ENCODE measurements at regions not wholly inside any gene's neighbourhood (a gene's known extent, or its start where the extent isn't known, plus 50 kb on each side); places are given as distances from the start of the nearest gene placed in this dataset.
"Not testable (repeated sequence)": the region's sequence is repeated elsewhere in the genome, so short reads cannot be mapped to it uniquely, and the experiment has no call there.

DNA sequence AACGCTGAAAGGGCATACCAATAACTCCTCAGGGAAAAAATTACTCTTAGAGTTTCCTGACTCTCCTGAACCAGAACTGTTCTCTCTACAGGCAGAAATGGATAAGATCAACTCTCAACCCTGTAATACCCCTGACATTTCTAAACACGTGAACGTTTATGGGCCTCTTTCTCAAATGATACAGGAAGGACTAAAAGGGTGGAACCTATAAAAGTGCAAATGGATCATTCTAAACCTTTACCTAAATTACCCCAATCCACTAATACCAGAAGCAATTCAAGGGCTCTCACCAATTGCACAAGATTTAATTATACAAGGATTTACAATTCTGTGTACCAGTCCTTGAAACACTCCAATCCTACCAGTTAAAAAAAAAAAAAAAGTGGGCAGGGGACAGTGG is 98.0 kb upstream of the FAM174B start:
- no peak for DNase-seq (ENCODE audit: low read depth in 2 of 2)

DNA sequence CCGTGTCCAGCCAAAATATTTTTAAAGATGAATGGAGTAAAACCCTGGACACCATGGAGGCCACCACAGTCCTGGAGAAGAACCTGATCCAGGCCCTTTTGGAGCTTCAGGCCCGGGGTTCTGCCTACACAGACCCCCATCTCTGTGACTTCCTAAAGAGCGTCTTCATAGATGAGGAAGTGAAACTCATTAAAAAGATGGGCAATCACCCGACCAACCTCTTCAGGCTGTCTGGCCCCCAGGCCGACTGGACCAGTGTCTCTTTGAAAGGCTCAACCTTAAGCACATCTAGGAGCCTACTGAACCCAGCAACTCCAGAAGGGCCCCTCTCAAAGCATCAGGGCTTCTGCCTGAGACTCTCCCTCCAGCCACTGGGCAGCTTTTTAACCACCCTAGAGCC is 107.9 kb upstream of the FAM174B start:
- no peak for DNase-seq (ENCODE audit: low read depth in 2 of 2)

DNA sequence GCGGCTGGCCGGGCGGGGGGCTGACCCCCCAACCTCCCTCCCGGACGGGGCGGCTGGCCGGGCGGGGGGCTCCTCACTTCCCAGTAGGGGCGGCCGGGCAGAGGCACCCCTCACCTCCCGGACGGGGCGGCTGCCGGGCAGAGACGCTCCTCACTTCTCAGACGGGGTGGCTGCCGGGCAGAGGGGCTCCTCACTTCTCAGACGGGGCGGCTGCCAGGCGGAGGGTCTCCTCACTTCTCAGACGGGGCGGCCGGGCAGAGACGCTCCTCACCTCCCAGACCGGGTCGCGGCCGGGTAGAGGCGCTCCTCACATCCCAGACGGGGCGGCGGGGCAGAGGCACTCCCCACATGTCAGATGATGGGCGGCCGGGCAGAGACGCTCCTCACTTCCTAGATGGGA is 112.6 kb upstream of the FAM174B start:
- not testable (repeated sequence) for DNase-seq (ENCODE audit: low read depth in 2 of 2)

DNA sequence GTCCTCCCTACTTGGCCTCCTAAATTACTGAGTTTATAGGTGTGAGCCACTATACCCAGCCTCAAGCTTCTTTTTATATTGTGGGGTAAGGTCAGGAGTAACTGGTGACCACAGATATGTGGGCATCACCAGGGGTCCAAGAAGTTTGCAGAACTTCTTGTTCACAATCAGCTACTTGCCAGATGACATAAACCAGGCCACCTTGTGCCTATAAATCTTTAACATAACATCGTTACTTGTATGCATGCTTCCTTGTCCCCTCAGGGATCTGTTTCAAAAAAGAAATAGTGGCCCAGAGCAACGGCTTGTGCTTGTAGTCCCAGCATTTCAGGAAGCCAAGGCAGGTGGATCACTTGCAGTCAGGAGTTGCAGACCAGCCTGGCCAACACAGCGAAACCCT is 115.1 kb upstream of the FAM174B start:
- DNase-seq (ENCODE audit: low read depth in 2 of 2) = no peak

DNA sequence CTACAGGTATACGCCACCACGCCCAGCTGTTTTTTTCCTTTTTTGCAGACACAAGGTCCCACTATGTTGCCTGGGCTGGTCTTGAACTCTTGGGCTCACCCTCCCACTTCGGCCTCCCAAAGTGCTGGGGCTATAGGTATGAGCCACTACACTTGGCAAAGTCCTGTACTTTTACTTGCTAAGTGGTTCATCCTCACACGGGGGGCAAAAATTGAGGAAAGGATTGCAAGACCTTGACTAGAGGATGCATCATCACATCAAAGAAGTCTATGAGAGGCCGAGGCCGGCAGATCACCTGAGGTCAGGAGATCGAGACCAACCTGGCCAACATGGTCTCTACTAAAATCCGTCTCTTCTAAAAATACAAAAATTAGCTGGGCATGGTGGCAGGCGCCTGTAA is 116.5 kb upstream of the FAM174B start:
- DNase-seq (ENCODE audit: low read depth in 2 of 2) = no peak

DNA sequence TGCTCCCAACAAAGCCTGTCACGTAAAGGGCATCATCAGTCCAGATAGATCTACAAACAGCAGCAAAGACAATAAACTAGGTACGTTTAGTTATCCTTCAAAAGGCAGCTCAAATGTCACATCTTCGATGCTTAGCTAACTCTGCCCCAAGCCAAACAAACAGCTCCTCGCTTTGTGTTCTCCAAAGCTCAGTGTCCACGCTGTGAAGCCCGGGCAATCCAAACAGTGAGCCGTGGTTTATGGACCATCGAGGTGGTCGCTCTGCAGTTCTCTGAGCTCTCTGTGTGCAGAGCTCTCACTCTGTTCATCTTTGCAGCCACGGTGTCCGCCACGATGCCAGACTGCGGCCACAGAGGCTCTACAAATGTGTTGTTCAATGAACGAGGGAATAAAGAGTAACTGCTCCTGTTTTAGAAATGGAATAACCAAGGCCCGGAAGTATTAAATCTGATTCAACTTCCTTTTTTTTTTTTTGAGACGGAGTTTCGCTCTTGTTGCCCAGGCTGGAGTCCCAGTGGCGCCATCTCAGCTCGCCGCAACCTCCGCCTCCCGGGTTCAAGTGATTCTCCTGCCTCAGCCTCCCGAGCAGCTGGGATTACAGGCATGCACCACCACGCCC is 117.2 kb upstream of the FAM174B start:
- DNase-seq (ENCODE audit: low read depth in 2 of 2) = no peak

DNA sequence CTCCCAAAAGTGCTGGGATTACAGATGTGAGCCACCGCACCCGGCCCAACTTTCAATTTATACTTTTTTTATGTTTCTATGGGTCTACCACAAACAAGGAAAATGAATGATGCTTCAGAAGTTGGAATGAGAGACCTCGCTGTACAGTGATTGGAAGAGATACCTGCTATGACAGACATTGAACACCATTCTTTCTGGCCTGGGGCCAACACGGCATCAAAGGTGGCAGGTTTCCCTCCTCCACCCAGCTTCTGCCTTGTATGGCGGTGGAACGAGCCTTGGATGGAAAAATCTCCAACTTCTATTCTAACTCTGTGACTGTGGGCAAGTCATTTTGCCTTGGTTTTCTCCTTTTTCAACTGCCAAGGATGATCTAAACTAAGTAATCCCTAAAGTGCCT is 117.8 kb upstream of the FAM174B start:
- no peak for DNase-seq (ENCODE audit: low read depth in 2 of 2)

DNA sequence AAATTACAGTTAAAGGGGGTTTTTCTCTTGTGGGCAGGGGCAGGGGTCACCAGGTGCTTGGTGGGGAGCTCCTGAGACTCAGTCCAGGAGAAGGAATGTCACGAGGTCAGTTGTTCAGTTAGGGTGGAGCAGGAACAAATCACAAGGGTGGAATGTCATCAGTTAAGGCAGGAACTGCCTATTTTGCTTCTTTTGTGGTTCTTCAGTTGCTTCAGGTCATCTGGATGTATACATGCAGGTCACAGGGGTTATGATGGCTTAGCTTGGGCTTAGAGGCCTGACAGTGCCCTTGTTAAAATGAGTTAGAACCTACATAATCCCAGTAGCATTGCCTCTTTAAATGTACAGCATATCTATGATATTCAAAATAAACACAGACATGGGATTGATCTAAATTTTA is 120.2 kb upstream of the CHD2 start:
- no peak for DNase-seq (ENCODE audit: low read depth in 2 of 2)

DNA sequence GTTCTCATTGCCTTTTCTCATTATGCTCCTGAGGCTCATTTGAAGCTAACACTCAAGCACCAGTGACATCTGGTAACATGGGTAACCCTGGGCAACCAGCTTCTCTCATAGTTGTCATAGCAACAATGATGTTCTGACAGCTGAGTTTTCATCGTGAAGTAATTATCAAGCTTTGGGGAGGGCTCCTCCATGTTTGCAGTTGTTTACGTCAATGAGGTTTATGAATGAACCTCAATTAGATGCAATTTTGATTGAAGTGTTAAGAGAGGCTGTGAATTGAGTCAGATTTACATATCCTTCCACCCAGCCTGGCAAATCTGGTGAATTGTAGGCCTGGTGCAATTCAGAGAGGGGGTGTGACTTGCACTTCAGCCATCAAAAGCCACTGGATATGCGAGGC is 119.3 kb upstream of the CHD2 start:
- no peak for DNase-seq (ENCODE audit: low read depth in 2 of 2)

DNA sequence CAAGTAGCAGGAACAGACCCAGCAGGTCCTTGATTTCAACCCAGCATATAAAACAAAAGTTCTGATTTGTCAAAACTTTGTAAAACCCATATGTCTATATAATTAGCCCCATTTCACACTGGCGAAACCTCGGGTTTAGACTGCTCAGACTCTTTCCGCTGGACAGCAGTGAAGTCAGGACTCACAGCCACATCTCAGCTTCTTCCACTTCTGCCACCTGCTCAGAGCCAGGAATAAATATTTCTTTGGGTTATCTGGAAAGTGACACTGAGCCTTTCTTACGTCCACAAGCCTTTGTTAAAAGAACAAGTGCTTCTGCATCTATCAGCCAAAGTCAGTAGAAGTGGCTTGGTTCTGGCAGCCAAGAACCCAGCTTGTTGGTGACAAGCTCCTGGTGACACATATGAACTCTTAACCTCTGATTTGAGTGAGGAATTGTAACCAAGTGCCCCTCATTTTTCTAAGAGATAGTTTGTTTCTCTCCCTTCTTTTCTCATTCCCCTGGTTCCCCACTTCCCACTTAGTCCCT is 118.1 kb upstream of the CHD2 start:
- no peak for DNase-seq (ENCODE audit: low read depth in 2 of 2)

DNA sequence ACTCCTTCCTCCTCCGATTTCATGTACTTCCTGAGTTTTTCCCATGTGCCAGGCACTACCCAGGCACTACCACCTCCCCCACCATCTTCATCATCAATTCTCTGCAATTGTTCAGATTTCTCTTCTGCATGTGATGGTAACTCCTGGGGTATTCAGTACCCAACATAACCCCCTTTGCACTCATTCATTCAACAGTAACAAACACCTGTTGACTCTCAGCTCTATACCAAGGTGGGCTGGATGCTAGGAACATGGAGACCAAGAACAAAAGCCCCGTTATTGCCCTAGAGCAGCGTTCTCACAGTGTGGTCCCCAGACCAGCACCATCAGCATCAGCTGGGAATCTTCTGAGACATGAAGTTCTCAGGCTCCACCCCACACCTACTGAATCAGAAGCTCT is 113.0 kb upstream of the CHD2 start:
- no peak for DNase-seq (ENCODE audit: low read depth in 2 of 2)

DNA sequence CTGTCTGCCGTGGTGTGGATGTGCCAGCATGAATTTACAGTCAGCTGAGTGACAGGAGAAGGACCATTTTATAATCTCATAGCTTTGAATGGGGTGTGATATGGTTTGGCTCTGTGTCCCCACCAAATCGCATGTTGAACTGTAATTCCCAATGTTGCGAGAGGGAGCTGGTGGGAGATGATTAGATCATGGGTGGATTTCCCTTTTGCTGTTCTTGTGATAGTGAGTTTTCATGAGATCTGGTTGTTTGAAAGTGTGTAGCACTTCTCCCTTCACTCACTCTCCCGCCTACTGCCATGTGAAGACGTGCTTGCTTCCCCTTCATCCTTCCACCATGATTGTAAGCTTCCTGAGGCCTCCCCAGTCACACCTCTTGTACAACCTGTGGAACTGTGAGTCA is 111.9 kb upstream of the CHD2 start:
- DNase-seq (ENCODE audit: low read depth in 2 of 2) = no peak

DNA sequence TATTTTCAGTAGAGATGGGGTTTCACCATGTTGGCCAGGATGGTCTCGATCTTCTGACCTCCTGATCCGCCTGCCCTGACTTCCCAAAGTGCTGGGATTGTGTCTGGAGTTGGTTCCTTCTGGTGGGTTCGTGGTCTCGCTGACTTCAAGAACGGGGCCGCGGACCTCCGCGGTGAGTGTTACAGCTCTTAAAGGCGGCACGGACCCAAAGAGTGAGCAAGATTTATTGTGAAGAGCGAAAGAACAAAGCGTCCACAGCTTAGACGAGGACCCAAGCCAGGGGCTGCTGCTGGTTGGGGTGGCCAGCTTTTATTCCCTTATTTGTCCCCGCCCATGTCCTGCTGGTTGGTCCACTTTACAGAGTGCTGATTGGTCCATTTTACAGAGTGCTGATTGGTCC is 111.3 kb upstream of the CHD2 start:
- not testable (repeated sequence) for DNase-seq (ENCODE audit: low read depth in 2 of 2)

DNA sequence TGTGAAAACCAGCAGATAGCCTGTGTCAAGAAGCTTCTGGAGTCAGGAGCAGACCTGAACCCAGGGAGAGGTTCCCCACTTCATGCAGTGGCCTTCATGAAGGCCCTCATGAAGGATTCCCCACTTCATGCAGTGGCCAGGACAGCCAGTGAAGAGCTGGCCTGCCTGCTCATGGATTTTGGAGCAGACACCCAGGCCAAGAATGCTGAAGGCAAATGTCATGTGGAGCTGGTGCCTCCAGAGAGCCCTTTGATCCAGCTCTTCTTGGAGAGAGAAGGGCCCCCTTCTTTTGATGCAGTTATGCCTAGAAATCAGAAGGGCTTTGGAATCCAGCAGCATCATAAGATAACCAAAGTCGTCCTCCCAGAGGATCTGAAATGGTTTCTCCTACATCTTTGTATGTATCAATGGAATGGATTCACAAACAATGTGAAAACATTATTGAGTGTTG is 103.9 kb upstream of the CHD2 start:
- DNase-seq (ENCODE audit: low read depth in 2 of 2) = no peak

DNA sequence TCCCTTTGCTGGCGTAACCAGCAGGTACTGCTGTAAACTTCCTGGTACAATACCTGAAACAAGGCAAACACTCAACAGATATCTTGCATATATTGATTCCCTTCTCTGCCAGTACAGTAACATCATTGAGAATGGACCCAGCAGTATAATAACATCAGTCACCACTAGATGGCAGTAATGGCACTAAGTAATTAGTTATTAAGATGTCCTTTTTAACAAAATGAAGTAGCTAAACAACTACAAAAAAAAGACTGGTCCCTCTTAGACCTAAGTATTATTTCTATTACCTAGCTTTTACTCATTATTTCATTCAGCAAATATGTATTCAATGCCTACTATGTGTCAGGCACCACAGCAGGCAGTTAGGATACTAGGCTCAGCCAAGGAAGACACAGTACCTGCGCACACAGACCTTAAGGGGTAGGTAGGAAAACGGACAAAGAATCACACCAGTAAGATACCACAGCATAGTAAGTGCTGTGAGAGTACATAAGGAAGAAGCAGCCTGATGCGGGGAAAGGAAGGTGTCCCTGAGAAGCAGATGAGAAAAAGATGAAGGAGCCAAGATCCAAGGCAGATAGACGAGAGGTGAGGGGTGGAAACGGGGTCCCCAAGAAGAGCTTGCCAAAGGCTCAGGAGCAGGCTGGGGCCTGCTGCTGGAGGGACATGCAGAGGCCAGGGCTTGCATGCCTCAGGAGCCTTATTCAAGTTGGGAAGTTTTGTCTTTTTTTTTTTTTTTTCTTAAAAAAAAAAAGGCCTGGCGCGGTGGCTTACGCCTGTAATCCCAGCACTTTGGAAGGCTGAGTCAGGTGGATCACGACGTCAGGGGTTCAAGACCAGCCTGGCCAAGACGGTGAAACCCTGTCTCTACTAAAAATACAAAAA is 102.7 kb upstream of the CHD2 start:
- DNase-seq (ENCODE audit: low read depth in 2 of 2) = no peak

DNA sequence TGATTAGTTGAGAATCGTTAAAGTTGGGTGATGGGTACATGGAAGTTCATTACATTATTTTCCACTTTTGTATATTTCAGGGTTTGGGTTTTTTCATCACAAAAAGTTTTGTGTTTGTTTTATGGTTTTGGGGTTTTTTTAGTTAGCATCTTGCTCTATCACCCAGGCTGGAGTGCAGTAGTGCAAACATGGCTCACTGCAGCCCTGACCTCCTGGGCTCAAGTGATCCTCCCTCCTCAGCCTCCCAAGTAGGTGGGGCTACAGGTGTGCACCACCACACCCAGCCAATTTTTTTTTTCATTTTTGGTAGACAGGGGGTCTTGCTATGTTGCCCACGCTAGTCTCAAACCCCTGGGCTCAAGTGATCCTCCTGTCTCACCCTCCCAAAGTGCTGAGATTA is 100.1 kb upstream of the CHD2 start:
- DNase-seq (ENCODE audit: low read depth in 2 of 2) = no peak

DNA sequence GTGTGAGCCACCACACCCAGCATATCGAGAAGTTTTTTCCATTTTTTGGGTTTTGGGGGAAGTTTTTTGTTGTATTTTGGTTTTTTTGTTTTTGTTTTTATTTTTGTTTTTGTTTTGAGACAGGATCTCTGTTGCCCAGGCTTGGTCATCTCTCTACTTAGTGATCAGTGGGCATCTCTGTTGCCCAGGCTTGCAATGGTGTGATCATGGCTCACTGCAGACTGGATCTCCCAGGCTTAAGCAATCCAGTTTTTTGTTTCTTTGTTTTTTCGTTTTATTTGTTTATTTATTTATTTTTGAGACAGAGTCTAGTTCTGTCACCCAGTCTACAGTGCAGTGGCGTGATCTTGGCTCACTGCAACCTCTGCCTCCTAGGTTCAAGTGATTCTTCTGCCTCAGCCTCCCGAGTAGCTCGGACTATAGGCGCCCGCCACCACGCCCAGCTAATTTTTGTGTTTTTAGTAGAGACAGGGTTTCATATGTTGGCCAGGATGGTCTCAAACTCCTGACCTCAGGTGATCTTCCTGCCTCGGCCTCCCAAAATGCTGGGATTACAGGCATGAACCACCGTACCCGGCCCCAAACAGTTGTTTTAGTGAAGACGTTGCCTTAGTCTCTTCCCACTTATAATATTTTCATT is 99.6 kb upstream of the CHD2 start:
- not testable (repeated sequence) for DNase-seq (ENCODE audit: low read depth in 2 of 2)

DNA sequence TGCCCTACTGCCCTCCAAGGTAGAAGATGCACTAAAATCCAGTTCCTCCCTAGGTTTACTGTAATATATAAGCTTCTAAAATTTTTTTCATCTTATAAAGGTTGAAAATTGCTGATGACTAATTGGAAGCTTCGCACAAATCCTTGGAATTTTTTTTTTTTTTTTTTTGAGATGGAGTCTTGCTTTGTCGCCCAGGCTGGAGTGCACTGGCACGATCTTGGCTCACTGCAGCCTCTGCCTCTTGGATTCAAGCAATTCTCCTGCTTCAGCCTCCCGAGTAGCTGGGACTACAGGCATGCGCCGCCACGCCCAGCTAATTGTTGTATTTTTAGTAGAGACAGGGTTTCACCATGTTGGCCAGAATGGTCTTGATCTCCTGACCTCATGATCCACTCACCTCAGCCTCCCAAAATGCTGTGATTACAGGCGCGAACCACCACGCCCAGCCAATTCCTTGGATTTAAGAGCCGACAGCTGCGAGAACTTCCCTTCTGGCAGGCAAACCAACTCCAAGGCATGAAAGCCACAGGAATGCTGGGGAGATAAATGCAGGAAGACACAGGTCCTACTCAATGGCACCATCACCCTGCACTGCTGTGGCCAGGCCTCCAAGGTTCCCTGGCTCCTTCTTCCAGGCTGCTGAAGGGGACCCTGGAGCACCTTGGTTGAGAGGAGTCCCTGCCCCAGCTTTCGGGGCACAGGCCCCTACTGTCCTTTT is 98.9 kb upstream of the CHD2 start:
- not testable (repeated sequence) for DNase-seq (ENCODE audit: low read depth in 2 of 2)

DNA sequence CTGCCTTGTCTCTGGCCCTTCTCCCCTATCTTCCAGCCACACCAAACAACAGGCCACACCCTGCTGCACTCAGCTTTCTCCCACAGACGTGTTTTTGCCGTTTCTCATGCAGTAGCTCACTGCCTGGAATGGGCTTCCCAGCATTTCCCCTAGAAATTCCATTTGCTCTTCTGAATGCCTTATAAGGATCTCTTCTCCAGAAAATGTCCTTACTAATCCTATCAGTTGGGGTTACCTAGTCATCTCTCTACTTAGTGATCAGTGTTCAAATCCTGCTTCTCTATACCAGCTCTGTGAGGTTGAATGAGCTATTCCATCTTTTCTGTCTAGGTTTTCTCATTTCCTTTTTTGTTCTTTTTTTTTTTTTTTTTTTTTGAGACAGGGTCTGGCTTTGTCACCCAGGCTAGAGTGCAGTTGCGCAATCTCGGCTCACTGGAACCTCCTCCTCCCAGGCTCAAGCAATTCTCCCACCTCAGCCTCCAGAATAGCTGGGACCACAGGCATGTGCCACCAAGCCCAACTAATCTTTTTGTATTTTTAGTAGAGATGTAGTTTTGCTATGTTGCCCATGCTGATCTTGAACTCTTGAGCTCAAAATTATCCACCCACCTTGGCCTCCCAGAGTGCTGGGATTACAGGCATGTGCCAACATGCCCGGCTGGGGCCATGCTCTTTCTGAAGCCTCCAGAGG is 98.2 kb upstream of the CHD2 start:
- DNase-seq (ENCODE audit: low read depth in 2 of 2) = no peak

DNA sequence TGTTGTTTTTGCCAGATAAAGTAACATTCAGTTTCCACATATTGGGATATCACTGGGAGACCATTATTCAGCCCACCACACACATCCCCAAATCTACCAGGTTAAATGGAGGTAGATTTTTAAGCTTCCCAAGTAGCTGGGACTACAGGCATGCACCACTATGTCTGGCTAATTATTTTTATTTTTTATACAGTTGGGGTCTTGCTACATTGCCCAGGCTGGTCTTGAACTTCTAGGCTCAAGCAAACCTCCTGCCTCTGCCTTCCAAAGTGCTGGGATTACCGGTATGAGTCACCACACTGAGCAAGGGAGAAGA is 96.6 kb upstream of the CHD2 start:
- no peak for DNase-seq (ENCODE audit: low read depth in 2 of 2)

DNA sequence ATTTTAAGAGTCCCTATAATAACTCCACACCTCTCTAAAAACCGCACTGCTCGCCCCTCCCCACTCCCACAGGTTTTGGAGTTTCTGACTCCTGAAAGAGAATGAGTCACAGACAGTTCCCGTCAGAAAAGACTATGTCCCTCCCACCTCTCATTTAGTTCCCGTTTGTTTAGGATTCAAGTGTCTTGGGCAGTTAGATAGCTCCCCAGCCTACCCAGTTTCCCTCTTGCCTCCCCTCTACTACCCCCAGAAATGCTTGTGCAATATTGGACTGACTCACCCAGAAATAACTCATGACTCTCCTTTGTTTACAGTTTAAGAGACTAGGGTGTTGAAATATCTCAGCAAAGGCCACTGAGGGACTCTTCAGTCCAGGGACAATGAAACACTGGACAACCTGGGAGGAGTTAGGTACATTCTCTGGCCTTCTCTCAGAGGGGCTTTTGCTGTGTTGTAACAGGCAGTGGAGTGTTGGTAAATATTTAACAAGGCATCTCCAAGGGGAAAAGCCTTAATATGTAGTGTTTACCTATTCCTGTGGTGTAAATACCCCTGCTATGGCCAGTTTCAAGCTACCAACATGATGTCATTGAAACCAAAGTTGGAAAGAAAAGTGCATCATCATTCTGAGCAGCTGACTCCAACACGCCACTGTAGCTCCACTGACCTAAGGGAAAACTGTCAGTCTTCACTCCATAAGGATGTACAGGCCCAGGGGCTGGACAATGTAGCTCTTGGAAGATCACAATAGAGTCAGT is 96.1 kb upstream of the CHD2 start:
- DNase-seq (ENCODE audit: low read depth in 2 of 2) = peak; percentile 37 to 76

Data from stimulated activated CD8-positive, alpha-beta memory T cell treated with anti-CD3 and anti-CD28 coated beads, Interleukin-2, amount 100 ng/mL, for 48 hours (primary cell).